ENCODE measurements at regions not wholly inside any gene's neighbourhood (a gene's known extent, or its start where the extent isn't known, plus 50 kb on each side); places are given as distances from the start of the nearest gene placed in this dataset.

- TF ChIP-seq CTCF (IDR thresholded peaks at IDR 0.05; ENCODE audit: low read depth, low read length) (no peak), EZH2phosphoT487 (IDR thresholded peaks at IDR 0.05; ENCODE audit: low read depth) (no peak)
Observed at GRCh38 chr3:46110701-46111493, 83.6 kb upstream of the XCR1 start.

All from OCI-LY3 (cell line).